H1 (cell line): ENCODE measurements at regions not wholly inside any gene's neighbourhood (a gene's known extent, or its start where the extent isn't known, plus 50 kb on each side); places are given as distances from the start of the nearest gene placed in this dataset.

Experiments
- CTCF ChIA-PET: fragments of 300-600 bp; sonication (Branson Sonifier 250); formaldehyde crosslinking; loops from one replicate; lab custom pipeline; 2021; ENCODE audit not compliant: partially characterized antibody; lab: Charles Lee
- POLR2A ChIA-PET: fragments of 300-600 bp; sonication (Branson Sonifier 250); formaldehyde crosslinking; loops from one replicate; lab custom pipeline; 2021; ENCODE audit warnings: inconsistent platforms; ENCODE audit not compliant: partially characterized antibody; lab: Charles Lee
- DNase-seq, 2 experiments: peaks; one replicate each; pipeline versions ENCODE4 v3.0.0 to v3.0.0-alpha.2; 2010 to 2022; ENCODE audit warnings: low spot score in 2 of 2, low read depth in 1 of 2, mixed read lengths in 1 of 2
- FAIRE-seq: peaks from 2 replicates; lab custom pipeline; 2011; peaks lifted over from hg19 to GRCh38; lab: Jason Lieb, UNC
- H2AFZ ChIP-seq: 2 replicates; pipeline ENCODE4 v1.8.1; 2012; ENCODE audit warnings: low read length, inconsistent platforms
- H2AK5ac ChIP-seq: 2 replicates; pipeline ENCODE4 v1.6.1; 2013; ENCODE audit warnings: low read depth, low read length
- H2BK120ac ChIP-seq: replicated peaks from 2 replicates; pipeline ENCODE3; 2013; ENCODE audit warnings: low read depth, low read length, inconsistent platforms
- H2BK12ac ChIP-seq: 2 replicates; pipeline ENCODE4 v1.6.1; 2013; ENCODE audit warnings: low read depth, low read length
- H2BK15ac ChIP-seq: 2 replicates; pipeline ENCODE4 v1.6.1; 2013; ENCODE audit warnings: low read length
- H2BK20ac ChIP-seq: 2 replicates; pipeline ENCODE4 v1.6.1; 2013; ENCODE audit warnings: low read length
- H2BK5ac ChIP-seq: 2 replicates; pipeline ENCODE4 v1.6.1; 2013; ENCODE audit warnings: low read depth, low read length
- H3K14ac ChIP-seq: 2 replicates; pipeline ENCODE4 v1.6.1; 2013; ENCODE audit warnings: inconsistent platforms; ENCODE audit not compliant: insufficient read length
- H3K18ac ChIP-seq: 2 replicates; pipeline ENCODE4 v1.6.1; 2013; ENCODE audit warnings: low read length; ENCODE audit errors: extremely low read depth
- H3K23ac ChIP-seq: 2 replicates; pipeline ENCODE4 v1.6.1; 2013; ENCODE audit warnings: inconsistent platforms; ENCODE audit not compliant: insufficient read length
- H3K23me2 ChIP-seq: 2 replicates; pipeline ENCODE4 v1.6.1; 2013; ENCODE audit warnings: low read depth, low read length
- H3K27ac ChIP-seq: 2 replicates; pipeline ENCODE4 v1.6.1; 2011; ENCODE audit warnings: low read depth, low read length, inconsistent platforms
- H3K27me3 ChIP-seq, 4 experiments: replicated peaks in 1 of 4; 1 replicate in 1 of 4; 2 replicates in 3 of 4; pipeline versions ENCODE4 v1.6.1 to v1.8.1; 2011 to 2013; ENCODE audit warnings: low read length in 3 of 4, mild to moderate bottlenecking in 3 of 4, inconsistent platforms in 2 of 4, mixed read lengths in 2 of 4, moderate library complexity in 1 of 4; ENCODE audit not compliant: control insufficient read depth in 3 of 4, insufficient read depth in 3 of 4; ENCODE audit errors: extremely low read depth in 1 of 4
- H3K36me3 ChIP-seq, 4 experiments: 2 replicates each; pipeline versions ENCODE4 v1.6.1 to v1.8.1; 2011 to 2013; ENCODE audit warnings: mild to moderate bottlenecking in 4 of 4, low read length in 3 of 4, moderate library complexity in 2 of 4, control low read depth in 1 of 4, inconsistent platforms in 1 of 4; ENCODE audit not compliant: insufficient read depth in 4 of 4, control insufficient read depth in 2 of 4
- H3K4ac ChIP-seq: replicated peaks from 2 replicates; pipeline ENCODE3; 2013; ENCODE audit warnings: low read length, low read depth, mixed read lengths, inconsistent platforms; ENCODE audit not compliant: insufficient read length
- H3K4me1 ChIP-seq, 4 experiments: replicated peaks in 1 of 4; 1 replicate in 1 of 4; 2 replicates in 3 of 4; pipeline versions ENCODE4 v1.6.1 to v1.8.1; 2011 to 2013; ENCODE audit warnings: low read length in 3 of 4, inconsistent platforms in 2 of 4, mixed read lengths in 1 of 4; ENCODE audit not compliant: insufficient read depth in 4 of 4, control insufficient read depth in 3 of 4
- H3K4me2 ChIP-seq, 2 experiments: 2 replicates each; pipeline versions ENCODE4 v1.6.1 to v1.8.1; 2011 to 2013; ENCODE audit warnings: low read depth in 2 of 2, low read length in 2 of 2, control low read depth in 1 of 2, inconsistent platforms in 1 of 2, mild to moderate bottlenecking in 1 of 2; ENCODE audit not compliant: insufficient read depth in 1 of 2
- H3K4me3 ChIP-seq, 4 experiments: fragments of 200-600, 300-600 bp in 1 of 4; sonication (generic), shearing (Covaris generic), sonication (Bioruptor Twin) in 1 of 4; 2 replicates each; pipeline versions ENCODE4 v1.5.1 to v1.8.1; 2011 to 2016; ENCODE audit warnings: low read length in 4 of 4, low read depth in 3 of 4, control low read depth in 2 of 4, inconsistent platforms in 2 of 4, mild to moderate bottlenecking in 2 of 4, mixed read lengths in 1 of 4, moderate library complexity in 1 of 4; ENCODE audit not compliant: insufficient read depth in 2 of 4; ENCODE audit errors: extremely low read depth in 1 of 4
- H3K56ac ChIP-seq: replicated peaks from 2 replicates; pipeline ENCODE3; 2013; ENCODE audit warnings: low read depth, mild to moderate bottlenecking, mixed read lengths, low read length, inconsistent platforms; ENCODE audit not compliant: insufficient read length
- H3K79me1 ChIP-seq: 2 replicates; pipeline ENCODE4 v1.6.1; 2013; ENCODE audit warnings: low read depth, low read length, control low read depth
- H3K79me2 ChIP-seq, 2 experiments: 2 replicates each; pipeline versions ENCODE4 v1.6.1 to v1.8.1; 2012 to 2013; ENCODE audit warnings: low read length in 2 of 2, mild to moderate bottlenecking in 2 of 2, inconsistent platforms in 1 of 2; ENCODE audit not compliant: insufficient read depth in 2 of 2, control insufficient read depth in 1 of 2
- H3K9ac ChIP-seq, 4 experiments: replicated peaks in 1 of 4; 1 replicate in 1 of 4; 2 replicates in 3 of 4; pipeline versions ENCODE4 v1.6.1 to v1.8.1; 2011 to 2013; ENCODE audit warnings: low read depth in 3 of 4, low read length in 3 of 4, control low read depth in 2 of 4, mild to moderate bottlenecking in 2 of 4, moderate library complexity in 2 of 4, inconsistent platforms in 1 of 4; ENCODE audit errors: extremely low read depth in 1 of 4
- H3K9me3 ChIP-seq, 2 experiments: 2 replicates each; pipeline versions ENCODE4 v1.6.1 to v1.8.1; 2012 to 2013; ENCODE audit warnings: mild to moderate bottlenecking in 2 of 2, moderate library complexity in 2 of 2, control low read depth in 1 of 2, inconsistent platforms in 1 of 2, low read depth in 1 of 2, low read length in 1 of 2, mixed read lengths in 1 of 2; ENCODE audit not compliant: insufficient read depth in 2 of 2
- H4K20me1 ChIP-seq, 2 experiments: replicated peaks in 1 of 2; 2 replicates each; pipeline versions ENCODE3 to v1.8.1; 2011 to 2013; ENCODE audit warnings: inconsistent platforms in 2 of 2, low read length in 2 of 2, mild to moderate bottlenecking in 1 of 2; ENCODE audit not compliant: insufficient read depth in 2 of 2, control insufficient read depth in 1 of 2
- H4K5ac ChIP-seq: 2 replicates; pipeline ENCODE4 v1.6.1; 2013; ENCODE audit warnings: low read length, low read depth, mixed read lengths, inconsistent platforms; ENCODE audit not compliant: insufficient read length
- H4K8ac ChIP-seq: 2 replicates; pipeline ENCODE4 v1.8.0; 2013; ENCODE audit warnings: mild to moderate bottlenecking, moderate library complexity, low read length, inconsistent platforms; ENCODE audit not compliant: insufficient read depth; ENCODE audit errors: extremely low read depth
- H4K91ac ChIP-seq: replicated peaks from 2 replicates; pipeline ENCODE3; 2013; ENCODE audit warnings: low read length, mixed read lengths, inconsistent platforms; ENCODE audit not compliant: insufficient read length
- KDM1A ChIP-seq: fragments of 200-600, 300-600 bp; sonication (generic); IDR thresholded peaks from 2 replicates; pipeline ENCODE4 v1.7.1; 2016; ENCODE audit warnings: mild to moderate bottlenecking, low read length, borderline replicate concordance
- SUZ12 ChIP-seq: fragments of 200-600 bp; sonication (generic); IDR thresholded peaks from 2 replicates; pipeline ENCODE4 v1.6.1; 2012; ENCODE audit warnings: mild to moderate bottlenecking, inconsistent platforms, low read length, moderate library complexity, mixed read lengths
- WGBS, 2 experiments: shearing (Covaris generic) in 1 of 2; methylation state at CpG; one replicate each; pipeline versions ENCODE4 v1.1.6 to v1.1.7; 2013 to 2015; ENCODE audit warnings: low lambda C conversion rate in 2 of 2, mixed read lengths in 2 of 2, inconsistent platforms in 1 of 2, low coverage in 1 of 2, missing lambda C conversion rate in 1 of 2; ENCODE audit not compliant: insufficient replicate concordance in 2 of 2, insufficient coverage in 1 of 2, insufficient read length in 1 of 2; ENCODE audit errors: extremely low coverage in 1 of 2, missing lambda C conversion rate in 1 of 2; 5-methylcytosine and 5-hydroxymethylcytosine counted together

GRCh38 chr10:89888321-89889070 lies 187.1 kb downstream of the KIF20B start:
- H3K79me1 ChIP-seq, result no peaks in the 10 kb centered on the region
- H3K4me3 ChIP-seq, result no peak overlapping the region
- no peak overlapping the region for H2BK15ac ChIP-seq
- FAIRE-seq (no peak), DNase-seq (no peak)
- no peak overlapping the region for H3K27ac ChIP-seq
- H4K5ac ChIP-seq, result no peak overlapping the region
- no peak overlapping the region for H3K23ac ChIP-seq
- CTCF ChIA-PET, result no interaction called here
- no peak overlapping the region for H4K8ac ChIP-seq
- no peak overlapping the region for H4K91ac ChIP-seq
- no peak overlapping the region for H3K9ac ChIP-seq
- no peak overlapping the region for H3K18ac ChIP-seq
- no peak overlapping the region for H3K56ac ChIP-seq
- H3K23me2 ChIP-seq, result no peaks in the 10 kb centered on the region
- H3K4me1 ChIP-seq, result no peaks in the 10 kb centered on the region; a peak in 1 of 7 replicates
- H3K14ac ChIP-seq, result no peak overlapping the region
- no peaks in the 10 kb centered on the region for H3K9me3 ChIP-seq
- no peaks in the 10 kb centered on the region for H3K27me3 ChIP-seq
- no peak overlapping the region for H2BK120ac ChIP-seq
- H2BK12ac ChIP-seq, result no peak overlapping the region
- TF ChIP-seq SUZ12, result no peak
- TF ChIP-seq KDM1A, result no peak
- H3K79me2 ChIP-seq, result no peaks in the 10 kb centered on the region
- no peak overlapping the region for H2AFZ ChIP-seq
- no peaks in the 10 kb centered on the region for H4K20me1 ChIP-seq
- H2AK5ac ChIP-seq, result no peak overlapping the region
- 100% methylated on average over 1 of the region's 1 CpG; no CpG with 5 or more reads in 1 of the 2 experiments for WGBS, 2 experiments
- no peak overlapping the region for H3K4me2 ChIP-seq
- no peak overlapping the region for H2BK5ac ChIP-seq
- H2BK20ac ChIP-seq, result no peak overlapping the region
- POLR2A ChIA-PET, result no interaction called here
- H3K4ac ChIP-seq, result no peak overlapping the region
- no peaks in the 10 kb centered on the region for H3K36me3 ChIP-seq
